GM12864 (cell line): ENCODE measurements at regions not wholly inside any gene's neighbourhood (a gene's known extent, or its start where the extent isn't known, plus 50 kb on each side); places are given as distances from the start of the nearest gene placed in this dataset.
"Not testable (repeated sequence)": the region's sequence is repeated elsewhere in the genome, so short reads cannot be mapped to it uniquely, and the experiment has no call there.

Experiments used
- DNase-seq: peaks from one replicate; pipeline ENCODE4 v3.0.0-alpha.2; 2011; ENCODE audit warnings: low read depth
- H3K4me3 ChIP-seq: 2 replicates; pipeline ENCODE4 v1.5.1; 2011; ENCODE audit warnings: mild to moderate bottlenecking, low read depth, low read length, control low read depth
- TF ChIP-seq, protein P1 (sequence below): IDR thresholded peaks from 2 replicates; pipeline ENCODE4 v1.5.1; 2011; ENCODE audit warnings: low read depth, mild to moderate bottlenecking, moderate library complexity, low read length, control low read depth, inconsistent platforms; ENCODE audit errors: missing control alignments

DNA sequence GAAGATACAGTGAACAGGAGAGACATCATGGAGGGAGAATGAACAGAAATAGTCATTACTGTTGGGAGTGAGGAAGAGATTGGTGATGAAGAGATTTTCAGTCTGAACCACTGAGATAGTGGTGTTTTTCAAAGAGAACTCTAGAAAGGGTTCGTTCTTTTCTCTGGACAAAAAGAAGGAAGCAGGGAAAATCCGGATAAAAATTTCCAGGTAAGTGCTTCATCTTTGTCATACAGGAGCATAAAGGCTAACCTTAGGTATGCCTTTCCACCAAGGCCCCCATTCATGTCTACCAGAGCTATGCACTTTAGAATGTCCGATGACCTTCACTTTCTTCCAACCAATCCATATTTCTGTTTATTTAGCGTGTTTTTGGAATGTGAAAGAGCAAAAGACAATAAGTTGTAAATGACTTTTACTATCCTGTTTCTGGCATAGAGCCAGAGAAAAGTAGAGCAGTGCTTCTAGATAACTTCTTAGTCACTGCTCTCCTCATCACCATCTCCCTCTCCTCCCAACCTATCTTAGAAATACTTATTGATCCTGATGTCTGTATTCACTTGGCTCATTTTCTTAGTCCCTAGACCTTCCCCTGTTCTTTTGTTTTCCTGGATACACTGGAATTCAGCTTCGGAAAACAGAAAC is 116.5 kb downstream of the TTC6 start:
- TF ChIP-seq, protein P1, sequence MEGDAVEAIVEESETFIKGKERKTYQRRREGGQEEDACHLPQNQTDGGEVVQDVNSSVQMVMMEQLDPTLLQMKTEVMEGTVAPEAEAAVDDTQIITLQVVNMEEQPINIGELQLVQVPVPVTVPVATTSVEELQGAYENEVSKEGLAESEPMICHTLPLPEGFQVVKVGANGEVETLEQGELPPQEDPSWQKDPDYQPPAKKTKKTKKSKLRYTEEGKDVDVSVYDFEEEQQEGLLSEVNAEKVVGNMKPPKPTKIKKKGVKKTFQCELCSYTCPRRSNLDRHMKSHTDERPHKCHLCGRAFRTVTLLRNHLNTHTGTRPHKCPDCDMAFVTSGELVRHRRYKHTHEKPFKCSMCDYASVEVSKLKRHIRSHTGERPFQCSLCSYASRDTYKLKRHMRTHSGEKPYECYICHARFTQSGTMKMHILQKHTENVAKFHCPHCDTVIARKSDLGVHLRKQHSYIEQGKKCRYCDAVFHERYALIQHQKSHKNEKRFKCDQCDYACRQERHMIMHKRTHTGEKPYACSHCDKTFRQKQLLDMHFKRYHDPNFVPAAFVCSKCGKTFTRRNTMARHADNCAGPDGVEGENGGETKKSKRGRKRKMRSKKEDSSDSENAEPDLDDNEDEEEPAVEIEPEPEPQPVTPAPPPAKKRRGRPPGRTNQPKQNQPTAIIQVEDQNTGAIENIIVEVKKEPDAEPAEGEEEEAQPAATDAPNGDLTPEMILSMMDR, result no peak
- DNase-seq, result no peak
- no peak overlapping the region for H3K4me3 ChIP-seq

DNA sequence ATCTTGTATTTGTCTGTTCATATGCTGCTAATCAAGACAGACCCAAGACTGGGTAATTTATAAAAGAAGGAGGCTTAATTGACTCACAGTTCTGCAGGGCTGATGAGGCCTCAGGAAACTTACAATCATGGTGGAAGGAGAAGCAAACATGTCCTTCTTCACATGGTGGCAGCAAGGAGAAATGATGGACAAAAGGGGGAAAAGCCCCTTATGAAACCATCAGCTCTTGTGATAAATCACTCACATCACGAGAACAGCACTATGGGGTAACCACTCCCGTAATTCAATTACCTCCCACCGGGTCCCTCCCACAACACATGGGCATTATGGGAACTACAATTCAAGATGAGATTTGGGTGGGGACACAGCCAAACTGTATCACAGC is 117.0 kb downstream of the TTC6 start:
- DNase-seq, H3K4me3 ChIP-seq: not testable (repeated sequence)

DNA sequence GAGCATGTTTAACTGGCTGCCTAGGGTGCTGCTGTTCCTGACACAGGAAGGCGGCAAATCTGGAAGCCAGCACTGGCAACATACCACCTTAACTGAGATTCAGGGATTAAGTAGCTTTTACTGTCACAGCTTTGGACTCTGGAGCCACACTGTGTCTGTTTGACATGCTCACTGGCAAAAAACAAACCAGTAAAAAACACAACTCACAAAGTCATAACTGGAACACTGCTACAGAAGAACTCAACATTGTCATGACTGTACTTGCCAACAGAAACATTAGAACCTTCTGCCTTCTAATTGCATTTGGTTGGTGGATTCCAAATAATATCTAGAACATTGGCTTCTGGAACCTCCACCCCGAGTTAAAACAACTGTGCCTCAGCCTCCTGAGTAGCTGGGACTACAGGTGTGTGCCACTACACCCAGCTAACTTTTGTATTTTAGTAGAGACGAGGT is 117.6 kb downstream of the TTC6 start:
- no peak for DNase-seq
- TF ChIP-seq, protein P1, result no peak
- H3K4me3 ChIP-seq, result no peak overlapping the region

DNA sequence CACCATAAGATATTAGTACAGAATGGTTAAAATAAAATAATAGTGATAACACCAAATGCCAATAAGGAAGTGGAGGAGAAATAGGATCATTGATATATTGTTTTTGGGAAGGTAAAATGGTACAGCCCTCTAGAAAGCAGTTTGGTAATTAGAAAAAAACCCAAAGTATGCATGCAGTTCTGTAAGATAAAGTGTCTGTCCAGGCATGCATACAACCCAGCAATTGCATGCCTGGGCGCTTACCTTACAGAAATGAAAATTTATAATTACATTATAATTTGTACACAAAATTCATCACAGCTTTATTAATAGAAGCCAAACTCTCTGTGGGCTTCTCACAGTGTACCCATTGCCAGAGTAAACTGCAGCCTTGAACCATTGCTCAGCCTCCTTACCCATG is 124.7 kb downstream of the TTC6 start:
- H3K4me3 ChIP-seq, result no peak overlapping the region
- DNase-seq, result no peak
- TF ChIP-seq, protein P1, result no peak

DNA sequence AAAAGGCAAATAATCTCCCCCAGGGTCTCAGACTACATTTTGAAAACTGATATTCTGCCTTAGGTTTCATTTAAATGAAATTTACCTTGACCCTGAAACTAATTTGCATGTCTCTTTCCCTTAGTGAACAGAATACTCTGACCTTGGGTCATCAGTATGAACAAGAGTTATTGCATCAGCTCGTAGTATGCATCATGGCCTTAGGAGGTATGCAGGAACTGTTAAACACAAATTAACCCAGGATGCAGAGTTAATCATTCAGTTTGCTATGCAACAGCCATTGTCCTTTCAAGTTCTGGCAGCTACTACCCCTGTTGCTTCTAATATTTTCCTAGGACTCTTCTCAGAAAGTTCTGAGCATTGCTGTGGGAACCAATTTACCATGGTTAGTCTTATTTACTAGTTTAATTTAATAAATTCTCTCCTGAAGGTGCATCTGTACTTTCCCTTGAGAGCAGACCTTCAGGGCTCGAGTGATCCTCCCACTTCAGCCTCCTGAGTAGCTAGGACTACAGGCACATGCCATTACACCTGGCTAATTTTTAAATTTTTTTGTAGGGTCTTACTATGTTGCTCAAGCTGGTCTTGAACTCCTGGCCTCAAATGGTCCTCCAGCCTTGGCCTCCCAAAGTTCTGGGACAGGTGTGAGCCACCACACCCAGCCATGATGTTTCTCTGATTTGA is 126.7 kb downstream of the TTC6 start:
- no peak for DNase-seq
- TF ChIP-seq, protein P1, result no peak

DNA sequence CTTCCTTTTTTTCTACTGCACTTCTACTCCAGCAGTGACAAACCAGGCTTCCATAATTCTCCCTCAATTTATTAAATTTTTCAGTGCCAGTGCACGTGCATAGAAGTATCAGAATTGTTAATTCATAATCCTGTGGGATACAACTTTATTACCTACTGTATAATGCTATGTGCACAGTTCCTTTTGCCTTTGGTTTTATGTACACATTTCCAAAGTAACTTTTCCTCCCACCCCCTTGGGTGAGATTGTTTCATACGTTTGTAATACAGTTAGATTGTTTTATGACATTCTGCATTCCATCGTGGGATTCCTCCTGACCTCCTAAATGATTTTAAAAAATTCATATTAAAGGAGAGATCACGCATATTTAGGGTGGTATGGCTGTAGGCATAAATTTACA is 128.1 kb downstream of the TTC6 start:
- TF ChIP-seq, protein P1, result no peak
- no peak for DNase-seq
- H3K4me3 ChIP-seq, result no peak overlapping the region

More for the DNA sequence above, 126.7 kb downstream of the TTC6 start:
- H3K4me3 ChIP-seq, result no peak overlapping the region

DNA sequence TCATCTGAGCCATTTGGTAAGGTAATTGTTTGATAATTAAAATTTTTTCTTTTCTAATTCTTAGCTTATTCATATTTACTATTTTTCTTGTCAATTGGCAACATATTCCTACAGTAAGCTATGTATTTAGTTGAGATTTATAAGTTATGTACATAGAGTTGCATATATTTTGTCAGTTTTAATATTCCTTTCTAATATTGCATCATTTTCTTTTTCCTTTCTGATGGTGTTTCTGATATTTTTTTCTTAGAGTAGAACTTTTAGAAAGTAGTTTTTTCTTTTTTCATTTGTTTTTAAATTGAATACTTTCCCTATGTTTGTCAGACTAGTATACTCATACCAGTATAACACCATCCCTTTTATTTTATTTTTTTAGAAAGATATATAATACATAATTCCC is 131.3 kb downstream of the TTC6 start:
- TF ChIP-seq, protein P1, result no peak
- no peak overlapping the region for H3K4me3 ChIP-seq
- DNase-seq, result no peak
